SIG-M5 treated with dmso at 0.1 percent for 504 hours (cell line): ENCODE measurements at regions not wholly inside any gene's neighbourhood (a gene's known extent, or its start where the extent isn't known, plus 50 kb on each side); places are given as distances from the start of the nearest gene placed in this dataset.
A peak's percentile ranks its signal among the peaks of the same experiment; 100 is the strongest.

Experiments used
- DNase-seq: peaks from one replicate; lab custom pipeline; 2025; ENCODE audit not compliant: unreplicated experiment; lab: John Stamatoyannopoulos, UW

GRCh38 chr13:50345804-50346203, 330.6 kb downstream of the KCNRG start:
- no peak for DNase-seq

GRCh38 chr13:50348371-50348770, 333.1 kb downstream of the KCNRG start:
- DNase-seq: no peak

GRCh38 chr13:50352720-50353480, 337.7 kb downstream of the KCNRG start:
- DNase-seq: no peak

- no peak for DNase-seq
Measured at GRCh38 chr13:50353651-50354415, 338.6 kb downstream of the KCNRG start.

GRCh38 chr13:50355797-50356196, 340.6 kb downstream of the KCNRG start:
- no peak for DNase-seq

- DNase-seq: no peak
Measured at GRCh38 chr13:50357136-50357535, 341.9 kb downstream of the KCNRG start.

GRCh38 chr13:50357586-50358118, 342.4 kb downstream of the KCNRG start:
- peak; percentile 56 for DNase-seq

- no peak for DNase-seq
Measured at GRCh38 chr13:50358231-50359040, 343.2 kb downstream of the KCNRG start.

- no peak for DNase-seq
Measured at GRCh38 chr13:50359041-50359367, 343.8 kb downstream of the KCNRG start.

GRCh38 chr13:50359779-50360178, 344.5 kb downstream of the KCNRG start:
- no peak for DNase-seq

- no peak for DNase-seq
Measured at GRCh38 chr13:50360637-50361036, 345.4 kb downstream of the KCNRG start.

- no peak for DNase-seq
Measured at GRCh38 chr13:50361282-50361681, 346.0 kb downstream of the KCNRG start.

GRCh38 chr13:50365408-50366391, 350.5 kb downstream of the KCNRG start:
- DNase-seq: peak; percentile 63

GRCh38 chr13:50366488-50367174, 351.4 kb downstream of the KCNRG start:
- peak; percentile 29 for DNase-seq

- no peak for DNase-seq
Measured at GRCh38 chr13:50369646-50370045, 354.4 kb downstream of the KCNRG start.

- DNase-seq: peak; percentile 97
Measured at GRCh38 chr13:50370303-50370950, 355.2 kb downstream of the KCNRG start.

- DNase-seq: no peak
Measured at GRCh38 chr13:50374517-50374916, 359.3 kb downstream of the KCNRG start.

- DNase-seq: no peak
Measured at GRCh38 chr13:50375792-50376191, 360.5 kb downstream of the KCNRG start.

- DNase-seq: no peak
Measured at GRCh38 chr13:50376895-50377575, 361.8 kb downstream of the KCNRG start.
